ENCODE measurements at regions not wholly inside any gene's neighbourhood (a gene's known extent, or its start where the extent isn't known, plus 50 kb on each side); places are given as distances from the start of the nearest gene placed in this dataset.
"Not testable (repeated sequence)": the region's sequence is repeated elsewhere in the genome, so short reads cannot be mapped to it uniquely, and the experiment has no call there.

DNA sequence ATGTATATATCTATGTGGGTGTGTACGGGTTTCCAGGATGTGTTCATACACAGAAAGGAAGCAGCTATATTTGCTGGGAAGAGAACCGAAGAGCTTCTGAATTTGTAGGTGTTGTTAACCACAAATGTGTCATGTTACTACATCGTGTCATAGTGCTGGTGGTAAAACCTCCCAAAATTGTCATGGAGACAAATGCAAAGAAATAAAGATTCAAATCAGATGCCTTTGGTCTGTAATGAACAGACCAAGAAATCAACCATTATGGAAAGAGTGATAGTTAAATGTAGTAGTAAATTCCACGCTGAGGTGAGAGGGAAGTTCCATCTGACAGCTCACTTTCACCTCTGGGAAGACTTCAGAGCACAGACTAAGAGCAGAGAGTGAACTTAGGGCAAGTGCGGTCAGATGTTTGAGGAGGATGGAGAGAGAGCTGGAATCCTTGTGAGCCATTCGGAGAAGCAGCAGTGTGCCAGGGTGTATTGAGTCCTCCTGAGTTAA lies 487.5 kb downstream of the TMEM121 start:
- no peak for TF ChIP-seq ZFX (IDR thresholded peaks at IDR 0.05; ENCODE audit: borderline replicate concordance)
- TF ChIP-seq, protein P1, sequence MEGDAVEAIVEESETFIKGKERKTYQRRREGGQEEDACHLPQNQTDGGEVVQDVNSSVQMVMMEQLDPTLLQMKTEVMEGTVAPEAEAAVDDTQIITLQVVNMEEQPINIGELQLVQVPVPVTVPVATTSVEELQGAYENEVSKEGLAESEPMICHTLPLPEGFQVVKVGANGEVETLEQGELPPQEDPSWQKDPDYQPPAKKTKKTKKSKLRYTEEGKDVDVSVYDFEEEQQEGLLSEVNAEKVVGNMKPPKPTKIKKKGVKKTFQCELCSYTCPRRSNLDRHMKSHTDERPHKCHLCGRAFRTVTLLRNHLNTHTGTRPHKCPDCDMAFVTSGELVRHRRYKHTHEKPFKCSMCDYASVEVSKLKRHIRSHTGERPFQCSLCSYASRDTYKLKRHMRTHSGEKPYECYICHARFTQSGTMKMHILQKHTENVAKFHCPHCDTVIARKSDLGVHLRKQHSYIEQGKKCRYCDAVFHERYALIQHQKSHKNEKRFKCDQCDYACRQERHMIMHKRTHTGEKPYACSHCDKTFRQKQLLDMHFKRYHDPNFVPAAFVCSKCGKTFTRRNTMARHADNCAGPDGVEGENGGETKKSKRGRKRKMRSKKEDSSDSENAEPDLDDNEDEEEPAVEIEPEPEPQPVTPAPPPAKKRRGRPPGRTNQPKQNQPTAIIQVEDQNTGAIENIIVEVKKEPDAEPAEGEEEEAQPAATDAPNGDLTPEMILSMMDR (IDR thresholded peaks at IDR 0.05), result no peak
- H3K27ac ChIP-seq, result no peak overlapping the region

DNA sequence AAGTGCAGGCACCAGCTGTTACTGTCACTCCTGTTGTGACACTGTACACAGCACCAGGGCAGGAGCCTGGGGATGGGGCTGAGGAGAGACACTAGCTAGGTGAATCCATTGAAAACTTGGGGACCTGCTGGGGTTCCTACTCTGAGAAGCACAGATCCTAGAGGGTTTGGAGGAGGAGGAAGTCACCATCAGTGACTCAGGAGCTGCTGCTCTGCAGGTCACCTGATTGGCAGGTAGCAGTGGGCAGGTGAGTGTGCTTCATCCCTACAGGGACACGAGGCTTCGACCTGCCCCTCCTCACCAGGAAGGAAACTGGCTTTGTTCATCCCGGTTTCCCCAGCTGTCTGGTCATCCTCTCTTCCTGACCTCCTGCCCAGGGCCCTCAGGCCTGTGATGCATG lies 491.6 kb downstream of the TMEM121 start:
- not testable (repeated sequence) for H3K27ac ChIP-seq

DNA sequence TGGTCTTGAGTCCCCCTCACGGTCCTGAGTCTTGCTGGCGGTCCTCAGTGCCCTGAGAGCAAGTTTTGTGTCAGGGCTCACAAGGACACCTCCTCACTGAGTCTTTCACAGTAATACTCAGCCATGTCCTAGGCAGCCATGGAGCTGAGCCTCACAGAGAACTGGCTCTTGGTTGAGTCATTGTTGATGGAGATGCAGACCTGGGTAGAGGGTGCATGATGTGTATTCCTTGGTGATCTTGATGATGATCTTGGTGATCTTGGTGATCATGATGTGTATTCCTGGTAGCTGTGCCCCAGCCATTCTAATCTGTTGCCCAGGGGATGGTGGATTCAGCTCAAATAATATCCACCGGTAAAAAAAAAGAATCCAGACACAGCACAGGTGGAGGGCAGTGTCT lies 495.4 kb downstream of the TMEM121 start:
- H3K27ac ChIP-seq, result no peak overlapping the region
- TF ChIP-seq, protein P1 (IDR thresholded peaks at IDR 0.05), result no peak
- no peak for TF ChIP-seq ZFX (IDR thresholded peaks at IDR 0.05; ENCODE audit: borderline replicate concordance)

- H3K27ac ChIP-seq, result not testable (repeated sequence)
These were observed 496.3 kb downstream of the TMEM121 start for GRCh38 chr14:106022648-106023047.

DNA sequence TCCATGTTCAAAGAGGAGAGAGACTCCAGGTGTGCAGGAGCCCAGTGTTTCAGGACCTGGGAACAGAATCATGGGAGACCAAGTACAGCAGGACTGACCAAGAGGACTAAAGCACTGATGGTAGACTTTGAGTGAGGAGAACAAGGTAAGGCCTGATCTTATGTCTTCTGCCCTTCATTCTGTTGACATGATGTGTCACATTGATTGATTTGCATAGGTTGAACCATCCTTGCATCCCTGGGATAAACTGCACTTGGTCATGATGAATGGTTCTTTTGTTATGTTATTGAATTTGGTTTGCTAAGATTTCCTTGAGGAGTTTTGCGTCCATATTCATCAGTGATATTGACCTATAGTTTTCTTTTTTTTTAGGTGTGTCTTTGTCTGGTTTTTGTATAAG lies 497.0 kb downstream of the TMEM121 start:
- TF ChIP-seq ZFX (IDR thresholded peaks at IDR 0.05; ENCODE audit: borderline replicate concordance), result no peak
- TF ChIP-seq, protein P1 (IDR thresholded peaks at IDR 0.05), result no peak
- no peak overlapping the region for H3K27ac ChIP-seq

DNA sequence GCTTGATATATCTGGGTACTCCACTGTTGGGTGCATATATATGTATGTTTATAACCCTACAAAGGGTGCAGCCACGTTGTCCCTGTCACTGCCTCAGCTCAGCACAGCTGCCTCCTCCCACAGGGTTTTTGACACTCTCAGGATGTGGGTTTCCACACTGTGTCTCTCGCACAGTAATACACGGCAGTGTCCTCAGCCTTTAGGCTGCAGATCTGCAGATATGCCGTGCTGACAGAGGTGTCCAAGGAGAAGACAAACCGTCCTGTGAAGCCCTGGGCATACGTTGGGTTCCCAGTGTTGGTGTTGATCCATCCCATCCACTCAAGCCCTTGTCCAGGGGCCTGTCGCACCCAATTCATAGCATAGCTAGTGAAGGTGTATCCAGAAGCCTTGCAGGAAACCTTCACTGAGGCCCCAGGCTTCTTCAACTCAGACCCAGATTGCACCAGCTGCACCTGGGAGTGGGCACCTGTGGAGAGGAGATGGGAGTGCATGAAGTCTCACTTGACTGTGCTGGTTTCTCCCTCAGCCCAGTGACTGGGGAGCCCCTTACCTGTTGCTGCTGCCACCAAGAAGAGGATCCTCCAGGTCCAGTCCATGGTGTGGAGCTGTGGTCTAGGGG lies 498.7 kb downstream of the TMEM121 start:
- TF ChIP-seq, protein P1 (IDR thresholded peaks at IDR 0.05), result no peak
- no peak for TF ChIP-seq ZFX (IDR thresholded peaks at IDR 0.05; ENCODE audit: borderline replicate concordance)
- H3K27ac ChIP-seq, result no peak overlapping the region

GRCh38 chr14:106026026-106026425 lies 499.6 kb downstream of the TMEM121 start:
- no peak overlapping the region for H3K27ac ChIP-seq
- TF ChIP-seq, protein P1 (IDR thresholded peaks at IDR 0.05), result no peak
- no peak for TF ChIP-seq ZFX (IDR thresholded peaks at IDR 0.05; ENCODE audit: borderline replicate concordance)

DNA sequence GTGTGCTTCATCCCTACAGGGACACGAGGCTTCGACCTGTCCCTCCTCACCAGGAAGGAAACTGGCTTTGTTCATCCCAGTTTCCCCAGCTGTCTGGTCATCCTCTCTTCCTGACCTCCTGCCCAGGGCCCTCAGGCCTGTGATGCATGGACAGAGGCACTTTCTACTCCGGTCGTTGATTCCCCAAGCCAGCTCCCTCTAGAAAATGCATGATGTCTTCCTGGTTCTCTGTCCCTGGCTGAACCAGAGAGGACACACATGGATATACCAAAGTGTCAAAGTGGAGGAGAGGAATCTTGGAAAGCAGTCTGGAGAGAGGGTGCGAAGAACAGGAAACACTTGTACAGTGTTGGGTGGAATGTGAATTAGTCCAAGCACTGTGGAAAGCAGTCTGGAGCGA lies 501.4 kb downstream of the TMEM121 start:
- not testable (repeated sequence) for H3K27ac ChIP-seq

GRCh38 chr14:106029959-106030358 lies 503.6 kb downstream of the TMEM121 start:
- H3K27ac ChIP-seq, result no peak overlapping the region
- TF ChIP-seq, protein P1 (IDR thresholded peaks at IDR 0.05), result no peak
- no peak for TF ChIP-seq ZFX (IDR thresholded peaks at IDR 0.05; ENCODE audit: borderline replicate concordance)

All from 22Rv1 (cell line).